ENCODE measurements at regions not wholly inside any gene's neighbourhood (a gene's known extent, or its start where the extent isn't known, plus 50 kb on each side); places are given as distances from the start of the nearest gene placed in this dataset.
A peak's percentile ranks its signal among the peaks of the same experiment; 100 is the strongest.
"Not testable (repeated sequence)": the region's sequence is repeated elsewhere in the genome, so short reads cannot be mapped to it uniquely, and the experiment has no call there.

- DNase-seq (ENCODE audit: low read depth) = no peak
- no peaks in the 10 kb centered on the region for H3K36me3 ChIP-seq (ENCODE audit: control insufficient read depth, insufficient read depth, low read length)
- no peaks in the 10 kb centered on the region for H3K27me3 ChIP-seq (ENCODE audit: control insufficient read depth, insufficient read depth, low read length)
- TF ChIP-seq, protein P1, sequence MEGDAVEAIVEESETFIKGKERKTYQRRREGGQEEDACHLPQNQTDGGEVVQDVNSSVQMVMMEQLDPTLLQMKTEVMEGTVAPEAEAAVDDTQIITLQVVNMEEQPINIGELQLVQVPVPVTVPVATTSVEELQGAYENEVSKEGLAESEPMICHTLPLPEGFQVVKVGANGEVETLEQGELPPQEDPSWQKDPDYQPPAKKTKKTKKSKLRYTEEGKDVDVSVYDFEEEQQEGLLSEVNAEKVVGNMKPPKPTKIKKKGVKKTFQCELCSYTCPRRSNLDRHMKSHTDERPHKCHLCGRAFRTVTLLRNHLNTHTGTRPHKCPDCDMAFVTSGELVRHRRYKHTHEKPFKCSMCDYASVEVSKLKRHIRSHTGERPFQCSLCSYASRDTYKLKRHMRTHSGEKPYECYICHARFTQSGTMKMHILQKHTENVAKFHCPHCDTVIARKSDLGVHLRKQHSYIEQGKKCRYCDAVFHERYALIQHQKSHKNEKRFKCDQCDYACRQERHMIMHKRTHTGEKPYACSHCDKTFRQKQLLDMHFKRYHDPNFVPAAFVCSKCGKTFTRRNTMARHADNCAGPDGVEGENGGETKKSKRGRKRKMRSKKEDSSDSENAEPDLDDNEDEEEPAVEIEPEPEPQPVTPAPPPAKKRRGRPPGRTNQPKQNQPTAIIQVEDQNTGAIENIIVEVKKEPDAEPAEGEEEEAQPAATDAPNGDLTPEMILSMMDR (IDR thresholded peaks at IDR 0.05; ENCODE audit: insufficient read depth, low read length, severe bottlenecking) = no peak
- no peak overlapping the region for H3K4me3 ChIP-seq (ENCODE audit: low read depth, low read length)
- FAIRE-seq = no peak
These were observed 363.3 kb downstream of the TYW1 start for GRCh38 chr7:67359900-67360299.

GRCh38 chr7:67361150-67361549, 364.5 kb downstream of the TYW1 start:
- no peak overlapping the region for H3K4me3 ChIP-seq (ENCODE audit: low read depth, low read length)
- H3K36me3 ChIP-seq (ENCODE audit: control insufficient read depth, insufficient read depth, low read length) = no peaks in the 10 kb centered on the region
- DNase-seq (ENCODE audit: low read depth) (no peak), FAIRE-seq (no peak)
- TF ChIP-seq, protein P1 (IDR thresholded peaks at IDR 0.05; ENCODE audit: insufficient read depth, low read length, severe bottlenecking) = no peak
- H3K27me3 ChIP-seq (ENCODE audit: control insufficient read depth, insufficient read depth, low read length) = no peaks in the 10 kb centered on the region

- TF ChIP-seq, protein P1 (IDR thresholded peaks at IDR 0.05; ENCODE audit: insufficient read depth, low read length, severe bottlenecking) = no peak
- Histone ChIP-seq H3K4me3 (ENCODE audit: low read depth, low read length) (no peak overlapping the region), H3K27me3 (ENCODE audit: control insufficient read depth, insufficient read depth, low read length) (no peaks in the 10 kb centered on the region), H3K36me3 (ENCODE audit: control insufficient read depth, insufficient read depth, low read length) (no peaks in the 10 kb centered on the region)
- DNase-seq (ENCODE audit: low read depth) (no peak), FAIRE-seq (no peak)
These were observed 367.9 kb downstream of the TYW1 start for GRCh38 chr7:67364441-67365017.

- DNase-seq (ENCODE audit: low read depth) (peak; percentile 58), FAIRE-seq (no peak)
- H3K36me3 ChIP-seq (ENCODE audit: control insufficient read depth, insufficient read depth, low read length) = no peaks in the 10 kb centered on the region
- no peak overlapping the region for H3K4me3 ChIP-seq (ENCODE audit: low read depth, low read length)
- H3K27me3 ChIP-seq (ENCODE audit: control insufficient read depth, insufficient read depth, low read length) = no peaks in the 10 kb centered on the region
- TF ChIP-seq, protein P1 (IDR thresholded peaks at IDR 0.05; ENCODE audit: insufficient read depth, low read length, severe bottlenecking) = peak; percentile 80
These were observed 375.0 kb downstream of the TYW1 start for GRCh38 chr7:67371429-67372305.

DNA sequence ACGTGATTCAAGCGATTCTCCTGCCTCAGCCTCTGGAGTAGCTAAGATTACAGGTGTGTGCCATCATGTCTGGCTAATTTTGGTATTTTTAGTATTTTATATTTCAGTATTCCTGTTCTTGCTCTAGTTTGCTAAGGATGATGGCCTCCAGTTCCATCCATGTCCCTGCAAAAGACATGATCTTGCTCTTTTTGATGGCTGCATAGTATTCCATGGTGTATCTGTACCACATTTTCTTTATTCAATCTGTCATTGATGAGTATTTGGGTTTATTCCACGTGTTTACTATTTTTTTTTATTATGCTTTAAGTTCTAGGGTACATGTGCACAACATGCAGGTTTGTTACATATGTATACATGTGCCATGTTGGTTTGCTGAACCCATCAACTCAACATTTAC, 376.8 kb downstream of the TYW1 start:
- H3K27me3 ChIP-seq (ENCODE audit: control insufficient read depth, insufficient read depth, low read length); H3K36me3 ChIP-seq (ENCODE audit: control insufficient read depth, insufficient read depth, low read length); FAIRE-seq; DNase-seq (ENCODE audit: low read depth); H3K4me3 ChIP-seq (ENCODE audit: low read depth, low read length): not testable (repeated sequence)

- no peaks in the 10 kb centered on the region for H3K36me3 ChIP-seq (ENCODE audit: control insufficient read depth, insufficient read depth, low read length)
- no peak for DNase-seq (ENCODE audit: low read depth)
- no peak overlapping the region for H3K4me3 ChIP-seq (ENCODE audit: low read depth, low read length)
- H3K27me3 ChIP-seq (ENCODE audit: control insufficient read depth, insufficient read depth, low read length) = no peaks in the 10 kb centered on the region
- TF ChIP-seq, protein P1 (IDR thresholded peaks at IDR 0.05; ENCODE audit: insufficient read depth, low read length, severe bottlenecking) = no peak
- FAIRE-seq = no peak
These were observed 378.8 kb downstream of the TYW1 start for GRCh38 chr7:67375427-67375826.
